GM12891 (cell line): ENCODE measurements at regions not wholly inside any gene's neighbourhood (a gene's known extent, or its start where the extent isn't known, plus 50 kb on each side); places are given as distances from the start of the nearest gene placed in this dataset.

Experiments used
- POLR2A ChIP-seq: IDR thresholded peaks from 2 replicates; pipeline ENCODE4 v1.6.1; 2011; ENCODE audit warnings: low read depth, low read length, control low read depth
- POLR2AphosphoS5 ChIP-seq: IDR thresholded peaks from 2 replicates; pipeline ENCODE4 v1.6.1; 2011; ENCODE audit warnings: low read depth, low read length, control low read depth
- POU2F2 ChIP-seq: IDR thresholded peaks from 2 replicates; pipeline ENCODE4 v1.6.1; 2011; ENCODE audit warnings: low read depth, mild to moderate bottlenecking, control low read depth, low read length, moderate library complexity
- SPI1 ChIP-seq: IDR thresholded peaks from 2 replicates; pipeline ENCODE4 v1.6.1; 2011; ENCODE audit warnings: low read depth, low read length, control low read depth

DNA sequence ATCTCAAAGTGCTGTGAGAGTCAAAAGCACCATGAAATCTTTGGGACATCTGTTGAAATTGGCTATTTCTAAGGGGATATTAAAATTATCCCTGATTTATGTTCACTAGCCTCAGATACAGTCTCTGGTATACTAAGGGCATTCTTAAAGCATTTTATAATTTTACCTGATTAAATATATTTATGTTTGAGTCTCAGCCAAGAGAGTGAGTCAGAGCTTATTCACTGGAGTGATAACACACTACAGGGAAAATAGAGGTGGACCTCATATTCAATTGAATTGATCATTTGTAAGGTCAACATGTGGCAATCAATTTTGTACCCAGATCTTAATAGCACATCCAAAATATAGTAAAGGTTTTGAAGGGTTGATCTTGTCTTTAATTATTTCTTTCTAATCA lies 733.6 kb downstream of the EPHA3 start:
- TF ChIP-seq POLR2A (no peak), SPI1 (no peak), POLR2AphosphoS5 (no peak), POU2F2 (no peak)
